Neutrophil (primary cell): ENCODE measurements at regions not wholly inside any gene's neighbourhood (a gene's known extent, or its start where the extent isn't known, plus 50 kb on each side); places are given as distances from the start of the nearest gene placed in this dataset.

Source experiments
- H3K27ac ChIP-seq: fragments of 200-600 bp; sonication (generic); 2 replicates; pipeline ENCODE4 v1.5.1; 2016; ENCODE audit warnings: mild to moderate bottlenecking, moderate library complexity
- H3K27me3 ChIP-seq: fragments of 200-600 bp; sonication (generic); 2 replicates; pipeline ENCODE4 v1.6.0; 2016; ENCODE audit warnings: mild to moderate bottlenecking
- H3K36me3 ChIP-seq: fragments of 200-600 bp; sonication (generic); 2 replicates; pipeline ENCODE4 v1.5.1; 2017
- H3K4me1 ChIP-seq, 2 experiments: fragments of 200-600 bp in 1 of 2; sonication (generic) in 1 of 2; 1 replicate in 1 of 2; 2 replicates in 1 of 2; pipeline versions ENCODE4 v1.5.1 to v1.6.1; 2013 to 2016; ENCODE audit warnings: low read depth in 1 of 2, low read length in 1 of 2, mild to moderate bottlenecking in 1 of 2, moderate library complexity in 1 of 2; ENCODE audit not compliant: control insufficient read depth in 1 of 2, insufficient read depth in 1 of 2
- H3K4me3 ChIP-seq, 2 experiments: fragments of 200-600 bp in 1 of 2; sonication (generic) in 1 of 2; 1 replicate in 1 of 2; 2 replicates in 1 of 2; pipeline ENCODE4 v1.5.1; 2013 to 2016; ENCODE audit warnings: low read depth in 1 of 2, low read length in 1 of 2, mild to moderate bottlenecking in 1 of 2, moderate library complexity in 1 of 2
- H3K9me3 ChIP-seq: fragments of 200-600 bp; sonication (generic); 2 replicates; pipeline ENCODE4 v1.5.1; 2016
- TF ChIP-seq, protein P1 (sequence below): fragments of 200-600 bp; sonication (generic); IDR thresholded peaks from 2 replicates; pipeline ENCODE4 v1.5.1; 2016; ENCODE audit warnings: antibody characterized with exemption

GRCh38 chr4:117491516-117491915 lies 406.1 kb upstream of the TRAM1L1 start:
- H3K4me1 ChIP-seq: no peaks in the 10 kb centered on the region
- no peak overlapping the region for H3K27ac ChIP-seq
- no peaks in the 10 kb centered on the region for H3K9me3 ChIP-seq
- TF ChIP-seq, protein P1, sequence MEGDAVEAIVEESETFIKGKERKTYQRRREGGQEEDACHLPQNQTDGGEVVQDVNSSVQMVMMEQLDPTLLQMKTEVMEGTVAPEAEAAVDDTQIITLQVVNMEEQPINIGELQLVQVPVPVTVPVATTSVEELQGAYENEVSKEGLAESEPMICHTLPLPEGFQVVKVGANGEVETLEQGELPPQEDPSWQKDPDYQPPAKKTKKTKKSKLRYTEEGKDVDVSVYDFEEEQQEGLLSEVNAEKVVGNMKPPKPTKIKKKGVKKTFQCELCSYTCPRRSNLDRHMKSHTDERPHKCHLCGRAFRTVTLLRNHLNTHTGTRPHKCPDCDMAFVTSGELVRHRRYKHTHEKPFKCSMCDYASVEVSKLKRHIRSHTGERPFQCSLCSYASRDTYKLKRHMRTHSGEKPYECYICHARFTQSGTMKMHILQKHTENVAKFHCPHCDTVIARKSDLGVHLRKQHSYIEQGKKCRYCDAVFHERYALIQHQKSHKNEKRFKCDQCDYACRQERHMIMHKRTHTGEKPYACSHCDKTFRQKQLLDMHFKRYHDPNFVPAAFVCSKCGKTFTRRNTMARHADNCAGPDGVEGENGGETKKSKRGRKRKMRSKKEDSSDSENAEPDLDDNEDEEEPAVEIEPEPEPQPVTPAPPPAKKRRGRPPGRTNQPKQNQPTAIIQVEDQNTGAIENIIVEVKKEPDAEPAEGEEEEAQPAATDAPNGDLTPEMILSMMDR: no peak
- H3K4me3 ChIP-seq: no peak overlapping the region
- no peaks in the 10 kb centered on the region for H3K27me3 ChIP-seq
- no peaks in the 10 kb centered on the region for H3K36me3 ChIP-seq

- TF ChIP-seq, protein P1: no peak
- H3K36me3 ChIP-seq: no peaks in the 10 kb centered on the region
- H3K4me3 ChIP-seq: no peak overlapping the region
- no peaks in the 10 kb centered on the region for H3K27me3 ChIP-seq
- H3K4me1 ChIP-seq: no peaks in the 10 kb centered on the region
- no peak overlapping the region for H3K27ac ChIP-seq
- no peaks in the 10 kb centered on the region for H3K9me3 ChIP-seq
Measured at GRCh38 chr4:117495802-117496201, 410.4 kb upstream of the TRAM1L1 start.

DNA sequence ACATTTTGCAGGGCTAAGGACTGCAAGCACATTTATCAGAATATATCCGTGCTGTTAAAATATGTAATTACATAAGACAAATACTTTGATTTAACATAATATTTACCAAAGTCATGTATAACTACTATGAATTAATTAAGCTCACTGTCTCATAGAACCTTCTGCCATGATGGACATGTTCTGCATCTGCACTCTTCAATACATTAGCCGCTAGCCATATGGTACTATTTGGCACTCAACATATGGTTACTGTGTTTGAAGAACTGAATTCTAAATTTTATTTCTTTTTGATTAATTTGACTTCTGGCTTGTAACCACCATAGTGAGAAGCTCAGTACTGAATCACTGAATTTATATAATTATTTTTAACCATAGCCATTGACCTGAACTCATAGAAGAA lies 427.0 kb upstream of the TRAM1L1 start:
- Histone ChIP-seq H3K36me3 (no peaks in the 10 kb centered on the region), H3K27me3 (no peaks in the 10 kb centered on the region), H3K4me1 (no peaks in the 10 kb centered on the region), H3K9me3 (no peaks in the 10 kb centered on the region), H3K4me3 (no peak overlapping the region), H3K27ac (no peak overlapping the region)
- TF ChIP-seq, protein P1: no peak

DNA sequence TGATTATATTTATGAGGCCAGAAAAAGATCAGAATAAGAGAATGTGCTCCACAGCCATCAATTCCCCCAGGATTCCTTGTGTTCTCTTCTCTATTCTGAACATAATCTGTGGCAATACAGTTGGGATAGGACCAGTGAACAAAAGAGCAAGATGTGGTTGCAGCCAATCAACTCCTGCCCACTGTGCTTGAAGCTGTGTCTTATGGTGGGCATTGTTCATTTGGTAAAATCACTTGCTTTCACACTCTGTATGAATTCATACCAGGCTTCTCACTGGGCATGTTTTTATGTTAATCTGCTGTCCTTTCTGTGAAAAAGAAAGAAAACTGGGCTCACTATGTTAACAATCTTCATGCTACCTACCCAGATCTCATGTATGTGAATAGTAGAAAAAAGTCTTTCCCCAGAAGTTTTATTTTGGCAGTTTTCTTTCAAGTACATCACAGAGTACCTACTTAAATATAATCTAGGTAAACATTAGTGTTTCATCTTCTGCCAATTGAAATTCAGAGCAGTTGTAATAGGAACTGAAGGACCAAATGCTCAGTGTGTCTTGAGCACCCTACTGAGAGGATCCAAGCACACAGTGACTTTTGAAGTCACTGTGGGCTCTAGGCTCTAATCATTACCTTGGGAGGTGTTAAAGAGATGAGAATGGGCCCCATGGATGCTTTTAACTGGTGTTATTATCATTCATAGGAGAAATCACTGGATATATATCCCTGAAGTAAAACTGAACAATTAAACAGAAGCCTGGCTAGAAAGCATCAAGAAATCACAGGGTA lies 429.2 kb upstream of the TRAM1L1 start:
- H3K4me1 ChIP-seq: no peaks in the 10 kb centered on the region
- H3K36me3 ChIP-seq: no peaks in the 10 kb centered on the region
- TF ChIP-seq, protein P1: no peak
- no peak overlapping the region for H3K27ac ChIP-seq
- no peaks in the 10 kb centered on the region for H3K27me3 ChIP-seq
- no peaks in the 10 kb centered on the region for H3K9me3 ChIP-seq
- H3K4me3 ChIP-seq: no peak overlapping the region

DNA sequence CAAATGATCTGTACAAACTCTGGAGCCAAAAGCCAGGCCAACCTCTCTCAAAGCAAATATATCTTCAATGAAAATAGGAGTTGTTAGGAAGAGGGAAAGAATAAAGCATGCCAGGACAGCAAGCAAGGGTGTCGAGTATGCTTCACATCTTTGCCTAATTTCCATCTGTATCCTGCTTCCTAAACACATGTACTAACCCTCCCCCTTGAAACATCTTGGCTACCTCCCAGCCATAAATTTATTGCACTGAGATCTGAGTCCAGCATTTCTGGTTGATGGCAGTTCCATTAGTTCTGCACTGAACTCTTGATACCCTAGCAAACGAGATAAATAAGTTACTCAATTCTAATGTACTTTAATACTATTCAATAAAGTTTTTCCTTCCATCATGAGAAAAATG lies 430.5 kb upstream of the TRAM1L1 start:
- Histone ChIP-seq H3K4me3 (no peak overlapping the region), H3K27me3 (no peaks in the 10 kb centered on the region), H3K27ac (no peak overlapping the region), H3K36me3 (no peaks in the 10 kb centered on the region), H3K4me1 (no peaks in the 10 kb centered on the region), H3K9me3 (no peaks in the 10 kb centered on the region)
- TF ChIP-seq, protein P1: no peak
